ENCODE measurements at regions not wholly inside any gene's neighbourhood (a gene's known extent, or its start where the extent isn't known, plus 50 kb on each side); places are given as distances from the start of the nearest gene placed in this dataset.

- no peaks in the 10 kb centered on the region for H3K36me3 ChIP-seq
- H3K9me3 ChIP-seq (ENCODE audit: severe bottlenecking): no peaks in the 10 kb centered on the region
- no peak overlapping the region for H3K4me3 ChIP-seq (ENCODE audit: low read depth, low read length)
- H3K27ac ChIP-seq: no peak overlapping the region
- no peak for DNase-seq
- TF ChIP-seq CTCF (IDR thresholded peaks at IDR 0.05; ENCODE audit: low read depth, low read length): no peak
- H3K27me3 ChIP-seq (ENCODE audit: insufficient read depth, low read depth, severe bottlenecking): no peaks in the 10 kb centered on the region
Observed at GRCh38 chr13:85536706-85537105, 262.5 kb downstream of the SLITRK6 start.

- H3K4me3 ChIP-seq (ENCODE audit: low read depth, low read length): no peak overlapping the region
- H3K9me3 ChIP-seq (ENCODE audit: severe bottlenecking): no peaks in the 10 kb centered on the region
- H3K36me3 ChIP-seq: no peaks in the 10 kb centered on the region
- no peak for TF ChIP-seq CTCF (IDR thresholded peaks at IDR 0.05; ENCODE audit: low read depth, low read length)
- no peak overlapping the region for H3K27ac ChIP-seq
- no peak for DNase-seq
- no peaks in the 10 kb centered on the region for H3K27me3 ChIP-seq (ENCODE audit: insufficient read depth, low read depth, severe bottlenecking)
Observed at GRCh38 chr13:85535316-85536084, 263.7 kb downstream of the SLITRK6 start.

DNA sequence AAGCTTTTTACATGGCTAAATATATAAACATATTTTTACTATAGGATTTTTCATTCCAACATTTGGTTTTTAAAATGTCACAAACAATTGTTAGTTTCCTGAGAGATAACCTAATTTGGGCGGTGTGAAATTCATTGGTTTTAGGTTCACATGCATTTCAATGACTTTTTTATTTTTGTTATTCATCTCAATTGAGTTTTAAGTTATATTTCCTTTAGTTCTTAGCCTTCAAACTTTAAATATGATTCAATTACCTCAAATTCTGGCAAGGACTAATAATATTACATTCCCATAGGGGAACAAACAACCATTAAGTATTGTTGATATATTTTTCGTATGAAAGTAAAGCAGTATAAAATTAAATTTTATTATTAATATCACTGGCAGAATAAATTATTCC lies 265.3 kb downstream of the SLITRK6 start:
- H3K27me3 ChIP-seq (ENCODE audit: insufficient read depth, low read depth, severe bottlenecking): no peaks in the 10 kb centered on the region
- no peaks in the 10 kb centered on the region for H3K36me3 ChIP-seq
- DNase-seq: no peak
- no peak overlapping the region for H3K27ac ChIP-seq
- H3K4me3 ChIP-seq (ENCODE audit: low read depth, low read length): no peak overlapping the region
- TF ChIP-seq CTCF (IDR thresholded peaks at IDR 0.05; ENCODE audit: low read depth, low read length): no peak
- H3K9me3 ChIP-seq (ENCODE audit: severe bottlenecking): no peaks in the 10 kb centered on the region

DNA sequence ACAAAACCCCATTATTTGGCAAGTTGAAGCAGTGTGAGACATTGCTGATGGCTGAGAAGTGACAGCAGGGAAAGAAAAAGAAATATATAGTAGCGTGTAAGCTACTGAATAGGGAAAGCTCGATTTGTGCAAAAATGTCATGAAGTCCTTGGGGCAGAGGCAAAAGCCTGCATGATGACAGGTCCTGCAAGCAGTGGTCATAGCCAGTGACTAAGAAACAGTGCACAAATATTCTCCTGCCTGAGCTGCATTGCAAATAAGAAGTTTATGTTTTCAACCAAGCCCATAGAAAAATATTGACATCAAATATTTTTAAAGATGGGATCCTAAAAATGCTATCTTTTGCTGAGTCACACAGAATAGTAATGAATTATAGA lies 270.0 kb downstream of the SLITRK6 start:
- no peak for TF ChIP-seq CTCF (IDR thresholded peaks at IDR 0.05; ENCODE audit: low read depth, low read length)
- DNase-seq: no peak
- Histone ChIP-seq H3K4me3 (ENCODE audit: low read depth, low read length) (no peak overlapping the region), H3K27me3 (ENCODE audit: insufficient read depth, low read depth, severe bottlenecking) (no peaks in the 10 kb centered on the region), H3K27ac (no peak overlapping the region), H3K36me3 (no peaks in the 10 kb centered on the region), H3K9me3 (ENCODE audit: severe bottlenecking) (no peaks in the 10 kb centered on the region)

DNA sequence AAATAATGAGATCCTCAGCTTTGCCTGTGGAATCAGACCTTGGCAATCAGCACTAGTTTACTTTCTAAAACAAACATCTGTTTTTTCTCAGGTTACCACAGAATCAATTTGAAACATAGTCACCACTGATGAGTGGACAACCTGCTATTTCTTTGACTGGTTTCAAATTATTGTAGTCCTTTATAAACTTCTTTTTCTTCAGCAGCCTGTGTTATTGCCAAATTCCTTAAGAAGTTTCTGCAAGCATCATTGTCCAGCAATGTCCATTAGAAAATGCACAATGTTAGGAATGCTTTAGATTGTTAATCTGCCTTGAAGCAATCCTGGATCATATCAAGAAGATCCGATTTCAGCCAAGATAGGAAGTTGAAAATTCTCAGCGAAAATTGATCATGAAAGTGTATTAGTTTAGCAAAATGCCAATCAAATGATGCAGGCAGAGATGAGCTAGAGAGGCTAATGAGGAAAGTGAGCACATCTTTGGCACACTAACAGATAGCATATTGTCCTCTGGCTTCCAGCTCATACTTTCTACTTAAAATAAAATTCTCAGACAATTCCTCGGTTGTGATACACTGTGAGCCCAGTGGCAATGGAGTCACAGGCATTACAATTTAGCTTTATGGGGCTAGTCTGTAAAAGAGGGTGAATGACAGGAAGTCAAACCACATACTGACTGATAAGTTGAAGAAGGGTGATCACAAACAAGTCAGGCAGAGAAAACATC lies 270.6 kb downstream of the SLITRK6 start:
- H3K4me3 ChIP-seq (ENCODE audit: low read depth, low read length): no peak overlapping the region
- H3K36me3 ChIP-seq: no peaks in the 10 kb centered on the region
- no peaks in the 10 kb centered on the region for H3K9me3 ChIP-seq (ENCODE audit: severe bottlenecking)
- no peak for DNase-seq
- no peaks in the 10 kb centered on the region for H3K27me3 ChIP-seq (ENCODE audit: insufficient read depth, low read depth, severe bottlenecking)
- no peak for TF ChIP-seq CTCF (IDR thresholded peaks at IDR 0.05; ENCODE audit: low read depth, low read length)
- no peak overlapping the region for H3K27ac ChIP-seq
